ENCODE measurements at regions not wholly inside any gene's neighbourhood (a gene's known extent, or its start where the extent isn't known, plus 50 kb on each side); places are given as distances from the start of the nearest gene placed in this dataset.

- no peak for DNase-seq
- intact Hi-C loops (cut with micrococcal nuclease), result no loop called here
- no peak for ATAC-seq
Observed at GRCh38 chr14:55802986-55803872, 223.2 kb downstream of the KTN1 start.

- intact Hi-C loops (cut with micrococcal nuclease), result no loop called here
- ATAC-seq, result no peak
Observed at GRCh38 chr14:55803873-55804553, 224.0 kb downstream of the KTN1 start.

GRCh38 chr14:55805250-55805649 is 225.2 kb downstream of the KTN1 start:
- intact Hi-C loops (cut with micrococcal nuclease), result no loop called here
- DNase-seq (no peak), ATAC-seq (no peak)

More at GRCh38 chr14:55803873-55804553, 224.0 kb downstream of the KTN1 start:
- DNase-seq, result no peak

- intact Hi-C loops (cut with micrococcal nuclease), result no loop called here
- peak; percentile 90 for DNase-seq
- ATAC-seq, result peak; percentile 99
Observed at GRCh38 chr14:55807053-55807880, 227.3 kb downstream of the KTN1 start.

- ATAC-seq, result no peak
- no peak for DNase-seq
Observed at GRCh38 chr14:55807881-55808379, 227.9 kb downstream of the KTN1 start.

GRCh38 chr14:55813630-55814029 is 233.6 kb downstream of the KTN1 start:
- no peak for ATAC-seq
- no peak for DNase-seq
- intact Hi-C loops (cut with micrococcal nuclease), result no loop called here

More at GRCh38 chr14:55807881-55808379, 227.9 kb downstream of the KTN1 start:
- intact Hi-C loops (cut with micrococcal nuclease), result no loop called here

GRCh38 chr14:55814064-55814463 is 234.1 kb downstream of the KTN1 start:
- no peak for ATAC-seq
- DNase-seq, result no peak
- intact Hi-C loops (cut with micrococcal nuclease), result no loop called here

GRCh38 chr14:55814873-55815272 is 234.9 kb downstream of the KTN1 start:
- intact Hi-C loops (cut with micrococcal nuclease), result no loop called here
- no peak for ATAC-seq
- no peak for DNase-seq

GRCh38 chr14:55816225-55816624 is 236.2 kb downstream of the KTN1 start:
- DNase-seq (no peak), ATAC-seq (no peak)
- intact Hi-C loops (cut with micrococcal nuclease), result no loop called here

- ATAC-seq (no peak), DNase-seq (no peak)
- intact Hi-C loops (cut with micrococcal nuclease), result no loop called here
Observed at GRCh38 chr14:55819610-55820304, 239.8 kb downstream of the KTN1 start.

- ATAC-seq (no peak), DNase-seq (no peak)
- intact Hi-C loops (cut with micrococcal nuclease), result no loop called here
Observed at GRCh38 chr14:55822906-55823305, 242.9 kb downstream of the KTN1 start.

- no peak for DNase-seq
- intact Hi-C loops (cut with micrococcal nuclease), result no loop called here
- no peak for ATAC-seq
Observed at GRCh38 chr14:55832122-55832911, 252.3 kb downstream of the KTN1 start.

- DNase-seq (no peak), ATAC-seq (no peak)
- intact Hi-C loops (cut with micrococcal nuclease), result no loop called here
Observed at GRCh38 chr14:55832974-55833373, 253.0 kb downstream of the KTN1 start.

- DNase-seq (no peak), ATAC-seq (no peak)
- intact Hi-C loops (cut with micrococcal nuclease), result no loop called here
Observed at GRCh38 chr14:55834390-55834789, 254.4 kb downstream of the KTN1 start.

GRCh38 chr14:55835985-55836384 is 256.0 kb downstream of the KTN1 start:
- ATAC-seq, result no peak
- intact Hi-C loops (cut with micrococcal nuclease), result no loop called here

GRCh38 chr14:55837467-55837866 is 257.5 kb downstream of the KTN1 start:
- ATAC-seq (no peak), DNase-seq (no peak)
- intact Hi-C loops (cut with micrococcal nuclease), result no loop called here

More at GRCh38 chr14:55835985-55836384, 256.0 kb downstream of the KTN1 start:
- DNase-seq, result no peak

GRCh38 chr14:55838529-55839052 is 258.6 kb downstream of the KTN1 start:
- DNase-seq (no peak), ATAC-seq (no peak)
- intact Hi-C loops (cut with micrococcal nuclease), result no loop called here
